OCI-LY1 (cell line): ENCODE measurements at regions not wholly inside any gene's neighbourhood (a gene's known extent, or its start where the extent isn't known, plus 50 kb on each side); places are given as distances from the start of the nearest gene placed in this dataset.

Experiments used
- H2AFZ ChIP-seq: fragments of 200-600 bp; sonication (generic), shearing (Covaris generic); 2 replicates; pipeline ENCODE4 v1.6.0; 2014; ENCODE audit warnings: antibody characterized with exemption, mild to moderate bottlenecking, low read length
- H3F3A ChIP-seq: fragments of 200-600 bp; sonication (generic), shearing (Covaris generic); 2 replicates; pipeline ENCODE4 v1.6.0; 2014; ENCODE audit warnings: mild to moderate bottlenecking, antibody characterized with exemption, low read length, moderate library complexity; ENCODE audit not compliant: insufficient read depth
- H3K27ac ChIP-seq: fragments of 200-600 bp; sonication (generic); 2 replicates; pipeline ENCODE4 v1.5.1; 2014; ENCODE audit warnings: low read length, mixed run types, mild to moderate bottlenecking, low read depth; ENCODE audit not compliant: poor library complexity, severe bottlenecking
- H3K27me3 ChIP-seq: fragments of 200-600 bp; sonication (generic); 2 replicates; pipeline ENCODE4 v1.6.0; 2014; ENCODE audit warnings: antibody characterized with exemption, mild to moderate bottlenecking, low read length, moderate library complexity; ENCODE audit not compliant: insufficient read depth
- H3K36me3 ChIP-seq: fragments of 200-600 bp; sonication (generic); 2 replicates; pipeline ENCODE4 v1.6.1; 2014; ENCODE audit warnings: mild to moderate bottlenecking, antibody characterized with exemption, low read length, moderate library complexity, mixed read lengths; ENCODE audit not compliant: insufficient read depth
- H3K4me1 ChIP-seq: fragments of 200-600 bp; sonication (generic); 2 replicates; pipeline ENCODE4 v1.5.1; 2014; ENCODE audit warnings: mild to moderate bottlenecking, low read length, moderate library complexity; ENCODE audit not compliant: insufficient read depth, severe bottlenecking
- H3K4me2 ChIP-seq: fragments of 200-600 bp; sonication (generic), shearing (Covaris generic); 2 replicates; pipeline ENCODE4 v1.6.1; 2014; ENCODE audit warnings: low read length
- H3K4me3 ChIP-seq: fragments of 200-600 bp; sonication (generic); 2 replicates; pipeline ENCODE4 v1.5.1; 2014; ENCODE audit warnings: low read length, low read depth, mild to moderate bottlenecking, mixed read lengths; ENCODE audit not compliant: poor library complexity, severe bottlenecking
- H3K79me2 ChIP-seq: fragments of 200-600 bp; shearing (Covaris generic); 2 replicates; pipeline ENCODE4 v1.6.1; 2016; ENCODE audit warnings: mixed run types, low read length, mixed read lengths; ENCODE audit not compliant: insufficient read depth
- H3K9ac ChIP-seq: fragments of 200-600 bp; sonication (generic), shearing (Covaris generic); 2 replicates; pipeline ENCODE4 v1.6.1; 2014; ENCODE audit warnings: mild to moderate bottlenecking, low read length, mixed read lengths
- H3K9me2 ChIP-seq: fragments of 200-600 bp; sonication (generic), shearing (Covaris generic); 2 replicates; pipeline ENCODE4 v1.6.1; 2014; ENCODE audit warnings: low read depth, mild to moderate bottlenecking, low read length, mixed read lengths
- H3K9me3 ChIP-seq: fragments of 200-600 bp; shearing (Covaris generic); 2 replicates; pipeline ENCODE4 v1.6.1; 2014; ENCODE audit warnings: low read length, mixed read lengths
- H4K20me1 ChIP-seq: fragments of 200-600 bp; sonication (generic), shearing (Covaris generic); 2 replicates; pipeline ENCODE4 v1.6.0; 2016; ENCODE audit warnings: mild to moderate bottlenecking, low read length; ENCODE audit not compliant: insufficient read depth
- EZH2 ChIP-seq: fragments of 200-600 bp; sonication (generic), shearing (Covaris generic); IDR thresholded peaks from 2 replicates; pipeline ENCODE4 v1.8.0; 2017; ENCODE audit warnings: borderline replicate concordance, mixed run types, mild to moderate bottlenecking, antibody characterized with exemption, low read length, moderate library complexity, mixed read lengths
- TF ChIP-seq, protein P1 (sequence below): fragments of 200-600 bp; sonication (generic), shearing (Covaris generic); IDR thresholded peaks from 2 replicates; pipeline ENCODE4 v1.5.1; 2017; ENCODE audit warnings: mild to moderate bottlenecking, antibody characterized with exemption, low read length, moderate library complexity, mixed read lengths

DNA sequence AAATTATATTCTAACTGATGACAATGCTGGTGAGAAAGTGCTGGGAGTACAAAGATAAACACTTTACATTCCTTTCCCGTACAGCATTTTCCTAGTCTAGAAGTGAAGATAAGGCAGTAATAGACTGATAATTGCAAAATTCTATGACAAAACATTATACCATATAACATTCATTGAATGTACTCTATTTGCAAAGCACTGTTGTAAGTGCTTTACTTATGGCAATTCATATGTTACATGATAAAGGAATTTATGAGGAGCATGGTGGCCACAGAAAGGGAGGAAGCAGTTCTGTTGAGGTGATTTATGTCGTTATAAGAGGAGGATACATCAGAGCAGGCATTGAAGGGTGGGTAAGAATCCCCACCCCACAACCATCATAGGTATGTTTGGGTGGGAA is 434.8 kb downstream of the RAB38 start:
- Histone ChIP-seq H3K9me2 (no peaks in the 10 kb centered on the region), H3K9ac (no peak overlapping the region), H3K27ac (no peak overlapping the region), H3K4me1 (no peaks in the 10 kb centered on the region), H3K36me3 (no peaks in the 10 kb centered on the region), H3F3A (no peaks in the 10 kb centered on the region), H2AFZ (no peak overlapping the region), H3K9me3 (no peaks in the 10 kb centered on the region), H3K27me3 (no peaks in the 10 kb centered on the region), H4K20me1 (no peaks in the 10 kb centered on the region), H3K4me3 (no peak overlapping the region), H3K4me2 (no peak overlapping the region), H3K79me2 (no peaks in the 10 kb centered on the region)
- no peak for TF ChIP-seq EZH2
- TF ChIP-seq, protein P1, sequence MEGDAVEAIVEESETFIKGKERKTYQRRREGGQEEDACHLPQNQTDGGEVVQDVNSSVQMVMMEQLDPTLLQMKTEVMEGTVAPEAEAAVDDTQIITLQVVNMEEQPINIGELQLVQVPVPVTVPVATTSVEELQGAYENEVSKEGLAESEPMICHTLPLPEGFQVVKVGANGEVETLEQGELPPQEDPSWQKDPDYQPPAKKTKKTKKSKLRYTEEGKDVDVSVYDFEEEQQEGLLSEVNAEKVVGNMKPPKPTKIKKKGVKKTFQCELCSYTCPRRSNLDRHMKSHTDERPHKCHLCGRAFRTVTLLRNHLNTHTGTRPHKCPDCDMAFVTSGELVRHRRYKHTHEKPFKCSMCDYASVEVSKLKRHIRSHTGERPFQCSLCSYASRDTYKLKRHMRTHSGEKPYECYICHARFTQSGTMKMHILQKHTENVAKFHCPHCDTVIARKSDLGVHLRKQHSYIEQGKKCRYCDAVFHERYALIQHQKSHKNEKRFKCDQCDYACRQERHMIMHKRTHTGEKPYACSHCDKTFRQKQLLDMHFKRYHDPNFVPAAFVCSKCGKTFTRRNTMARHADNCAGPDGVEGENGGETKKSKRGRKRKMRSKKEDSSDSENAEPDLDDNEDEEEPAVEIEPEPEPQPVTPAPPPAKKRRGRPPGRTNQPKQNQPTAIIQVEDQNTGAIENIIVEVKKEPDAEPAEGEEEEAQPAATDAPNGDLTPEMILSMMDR, result no peak

- no peaks in the 10 kb centered on the region for H3K4me1 ChIP-seq
- no peaks in the 10 kb centered on the region for H3K27me3 ChIP-seq
- no peak overlapping the region for H2AFZ ChIP-seq
- no peak overlapping the region for H3K4me2 ChIP-seq
- H3K27ac ChIP-seq, result no peak overlapping the region
- no peak for TF ChIP-seq EZH2
- TF ChIP-seq, protein P1, result no peak
- no peak overlapping the region for H3K4me3 ChIP-seq
- no peaks in the 10 kb centered on the region for H3K9me3 ChIP-seq
- H3F3A ChIP-seq, result no peaks in the 10 kb centered on the region
- no peaks in the 10 kb centered on the region for H3K79me2 ChIP-seq
- no peak overlapping the region for H3K9ac ChIP-seq
- no peaks in the 10 kb centered on the region for H3K9me2 ChIP-seq
- no peaks in the 10 kb centered on the region for H4K20me1 ChIP-seq
- H3K36me3 ChIP-seq, result no peaks in the 10 kb centered on the region
Observed at GRCh38 chr11:87739766-87740165, 435.5 kb downstream of the RAB38 start.

DNA sequence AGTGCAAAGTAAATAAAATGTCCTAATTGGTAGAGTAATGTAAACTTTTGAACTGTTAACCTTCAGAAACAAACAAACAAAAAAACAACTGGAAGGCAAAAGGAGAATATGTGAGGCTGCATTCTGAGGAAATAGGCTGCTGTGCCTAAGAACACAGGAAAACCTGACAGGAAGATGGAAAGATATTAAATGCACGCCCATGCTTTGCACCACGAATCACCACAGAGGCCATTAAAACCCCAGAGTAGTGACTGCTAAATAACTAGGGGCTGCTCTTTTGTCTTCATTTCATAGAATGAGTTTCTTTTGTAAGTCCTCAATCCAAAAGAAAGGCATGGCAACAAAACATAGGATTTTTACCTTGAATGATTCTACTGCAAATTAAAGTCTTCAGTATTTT is 436.0 kb downstream of the RAB38 start:
- H3K4me3 ChIP-seq, result no peak overlapping the region
- H3F3A ChIP-seq, result no peaks in the 10 kb centered on the region
- no peak for TF ChIP-seq EZH2
- TF ChIP-seq, protein P1, result no peak
- no peak overlapping the region for H3K27ac ChIP-seq
- no peaks in the 10 kb centered on the region for H3K27me3 ChIP-seq
- H3K79me2 ChIP-seq, result no peaks in the 10 kb centered on the region
- no peak overlapping the region for H3K4me2 ChIP-seq
- H3K36me3 ChIP-seq, result no peaks in the 10 kb centered on the region
- H3K9me3 ChIP-seq, result no peaks in the 10 kb centered on the region
- no peaks in the 10 kb centered on the region for H4K20me1 ChIP-seq
- no peaks in the 10 kb centered on the region for H3K9me2 ChIP-seq
- no peaks in the 10 kb centered on the region for H3K4me1 ChIP-seq
- no peak overlapping the region for H2AFZ ChIP-seq
- no peak overlapping the region for H3K9ac ChIP-seq
